ENCODE measurements at regions not wholly inside any gene's neighbourhood (a gene's known extent, or its start where the extent isn't known, plus 50 kb on each side); places are given as distances from the start of the nearest gene placed in this dataset.

DNA sequence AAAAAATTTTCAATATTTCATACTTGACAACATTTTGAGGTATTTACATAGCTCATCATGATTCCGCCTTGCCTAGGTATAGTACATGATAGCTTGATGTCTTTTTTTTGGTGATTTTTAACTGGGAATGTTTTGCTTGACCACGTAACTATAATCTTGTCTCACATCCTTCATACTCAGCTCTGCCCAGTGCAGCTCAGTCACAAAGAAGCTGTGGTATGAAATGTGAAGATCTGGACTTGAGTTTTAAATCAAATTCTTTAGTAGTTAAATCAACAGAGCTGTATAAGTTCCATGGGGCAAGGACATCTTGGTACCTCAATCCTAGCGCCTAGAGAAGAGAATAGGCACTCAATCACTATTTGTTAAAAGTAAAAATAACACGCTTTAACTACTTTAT is 276.3 kb upstream of the DKK2 start:
- no peak for DNase-seq

DNA sequence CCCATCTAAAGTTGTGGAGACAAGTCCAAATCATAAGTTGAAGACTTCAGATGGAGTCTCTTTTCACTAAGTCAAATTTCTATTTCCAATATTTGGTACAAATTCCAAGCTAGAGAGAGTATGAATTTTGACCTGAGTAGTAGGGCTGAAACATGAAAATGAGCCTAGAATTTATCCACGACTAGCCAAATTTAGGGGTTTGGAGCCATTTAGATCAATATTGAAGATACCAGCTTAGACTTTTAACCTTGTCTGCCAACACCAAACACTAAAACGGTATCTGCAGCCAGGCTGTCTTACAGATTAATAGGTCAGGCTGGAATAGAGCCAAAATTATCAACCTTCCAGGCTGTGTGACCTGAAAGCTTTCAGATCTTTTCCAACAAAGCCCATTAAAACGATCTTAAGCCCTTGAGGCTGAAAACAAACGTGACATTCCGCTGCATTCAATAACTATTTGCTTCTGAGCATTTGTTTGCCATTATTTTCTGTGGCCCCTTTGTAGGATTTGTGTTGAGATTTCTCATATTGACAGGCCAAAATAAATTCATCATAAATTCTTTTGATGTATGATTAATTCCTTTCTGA is 268.7 kb upstream of the DKK2 start:
- DNase-seq = no peak

DNA sequence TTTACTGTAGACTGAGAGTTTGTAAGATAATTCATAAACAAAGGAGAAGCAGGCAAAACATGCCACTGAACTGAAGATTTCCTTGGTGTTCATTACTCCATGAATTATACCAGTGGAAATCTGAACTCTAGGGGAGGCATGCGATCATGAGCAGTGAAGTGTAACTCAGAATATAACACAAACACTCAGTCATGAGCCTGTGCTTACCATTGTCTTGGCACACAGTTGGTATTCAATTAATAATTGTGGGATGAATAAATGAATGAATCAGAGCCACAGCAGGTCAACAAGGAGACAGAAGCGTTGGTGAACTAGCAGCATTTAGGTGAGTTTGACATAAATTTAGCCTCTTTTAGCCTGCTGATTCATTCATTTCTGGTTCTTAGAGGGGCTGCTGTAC is 263.5 kb upstream of the DKK2 start:
- no peak for DNase-seq

DNA sequence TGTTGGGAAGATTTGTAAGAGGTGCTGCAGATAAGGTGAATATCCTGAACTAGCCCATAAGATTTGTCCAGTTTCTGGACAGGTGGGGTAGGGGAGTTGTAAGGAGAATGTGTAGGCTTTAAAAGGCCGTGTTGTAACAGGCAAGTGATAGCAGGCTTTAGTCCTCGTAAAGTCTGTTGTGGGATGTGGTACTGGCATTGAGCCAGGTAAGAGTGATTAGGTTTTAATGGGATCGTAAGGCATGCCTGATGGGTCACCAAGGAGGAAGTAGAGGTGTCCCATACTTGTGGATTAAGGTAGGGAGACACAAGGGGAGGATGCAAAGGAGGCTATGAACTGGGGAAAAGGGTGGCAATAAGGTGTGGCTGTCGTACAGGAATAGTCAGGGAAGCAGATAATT is 256.9 kb upstream of the DKK2 start:
- no peak for DNase-seq

DNA sequence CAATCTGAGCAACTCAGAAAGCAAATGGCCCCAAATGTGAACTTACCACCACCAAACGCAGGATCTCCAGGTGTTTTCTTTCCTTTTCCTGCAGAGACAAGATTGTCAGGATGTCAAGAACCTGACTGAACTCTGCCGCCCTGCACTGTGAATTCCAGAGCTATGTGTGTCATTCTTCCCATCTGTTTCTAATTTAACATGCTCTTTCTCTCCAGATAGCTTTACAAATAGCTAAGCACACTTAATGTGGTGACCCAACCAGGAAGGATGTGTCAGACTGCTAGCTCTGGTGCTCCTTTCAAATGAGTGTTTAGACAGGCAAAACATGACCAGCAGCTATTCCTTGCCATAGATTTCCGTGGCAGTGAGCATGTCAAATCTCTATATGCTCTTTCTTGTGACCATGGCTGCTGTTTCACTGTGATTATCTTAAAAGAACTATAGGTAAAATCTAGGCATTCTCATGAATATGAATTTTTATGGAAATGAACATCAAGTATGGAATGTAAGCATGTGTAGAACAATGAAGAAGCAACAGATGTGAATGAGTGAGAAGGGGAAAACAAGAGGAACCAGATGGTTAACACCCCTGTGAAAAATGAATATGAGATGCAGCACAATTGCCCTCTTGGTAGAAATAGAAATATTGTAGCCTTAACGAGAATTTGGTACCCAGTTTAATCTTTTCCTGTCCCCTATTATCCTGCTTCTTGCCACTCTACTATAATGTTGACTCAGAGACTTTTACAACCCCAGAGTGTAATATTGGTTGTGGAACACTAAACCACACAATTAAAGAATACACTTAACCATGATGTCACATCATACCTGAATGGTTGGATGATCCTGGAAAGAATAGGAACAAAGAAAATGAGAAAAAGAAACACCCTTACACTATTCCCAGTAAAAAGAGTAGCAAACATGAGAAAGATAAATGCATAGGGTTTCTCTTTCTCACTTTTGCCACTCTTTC is 247.8 kb upstream of the DKK2 start:
- no peak for DNase-seq

DNA sequence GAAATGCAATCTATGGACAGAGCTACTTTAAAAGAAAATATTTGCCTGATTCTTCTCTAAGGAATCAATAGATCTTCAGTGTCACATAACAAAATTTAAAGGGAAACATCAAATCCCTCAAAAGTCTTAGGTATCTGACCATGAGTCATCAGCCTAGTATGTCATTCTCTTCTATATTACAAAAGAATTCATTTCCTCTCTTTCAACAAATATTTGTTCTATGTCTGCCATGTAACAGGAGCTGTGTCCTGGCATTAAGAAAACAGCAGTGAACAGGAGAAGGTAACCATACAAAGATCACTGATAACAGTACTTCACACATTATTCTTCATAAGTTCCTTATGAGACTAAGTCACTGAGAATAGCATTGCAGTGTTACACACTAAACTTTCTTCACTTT is 243.6 kb upstream of the DKK2 start:
- no peak for DNase-seq

DNA sequence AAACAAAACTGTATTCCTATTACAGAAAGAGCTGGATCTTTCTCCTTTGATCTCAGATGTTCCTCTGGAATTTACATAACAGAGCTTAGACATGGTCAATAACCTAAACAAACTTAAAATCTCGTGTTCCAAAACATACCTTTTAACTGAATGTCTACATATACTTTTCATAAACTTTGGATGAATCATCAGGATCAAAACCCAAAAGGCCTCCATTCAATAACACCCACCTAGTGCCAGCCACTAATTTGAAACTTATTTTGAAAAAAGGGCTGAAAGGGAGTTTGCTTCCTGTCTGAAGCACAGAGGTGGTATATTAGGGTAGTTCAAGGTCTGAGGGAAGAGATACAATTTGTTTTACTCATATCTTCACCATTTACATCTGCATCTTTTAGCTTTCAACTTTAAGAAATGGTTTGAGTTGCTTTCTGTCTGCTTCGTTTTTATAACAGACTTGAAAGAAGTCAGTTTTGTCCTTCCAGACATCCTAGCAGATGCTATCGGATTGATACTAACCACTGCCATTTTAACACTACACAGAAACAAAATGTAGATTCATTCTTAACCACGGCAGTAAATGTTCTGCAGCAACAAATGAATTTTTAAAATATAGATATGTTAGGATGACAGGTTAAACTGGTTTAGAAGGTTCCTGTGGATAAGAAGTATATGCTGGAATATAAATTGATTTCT is 242.8 kb upstream of the DKK2 start:
- no peak for DNase-seq

DNA sequence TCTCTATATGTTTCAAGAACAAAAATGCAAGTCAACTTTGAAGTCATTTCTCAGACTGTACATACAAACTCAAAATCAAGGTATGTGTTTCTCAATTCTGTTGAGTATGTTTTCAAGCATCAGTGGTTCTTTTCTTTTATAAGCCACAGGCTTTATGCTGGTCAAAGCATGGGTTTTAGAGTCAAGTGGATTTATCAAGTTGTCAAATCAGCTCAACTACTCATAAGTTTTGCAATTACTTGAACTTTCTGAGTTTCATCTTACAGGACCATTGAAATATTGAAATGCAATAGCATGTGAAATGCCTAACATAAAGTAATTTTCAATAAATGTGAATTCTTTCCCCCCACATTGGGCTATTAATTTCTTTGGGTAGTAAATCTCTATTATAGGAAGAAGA is 239.9 kb upstream of the DKK2 start:
- no peak for DNase-seq

DNA sequence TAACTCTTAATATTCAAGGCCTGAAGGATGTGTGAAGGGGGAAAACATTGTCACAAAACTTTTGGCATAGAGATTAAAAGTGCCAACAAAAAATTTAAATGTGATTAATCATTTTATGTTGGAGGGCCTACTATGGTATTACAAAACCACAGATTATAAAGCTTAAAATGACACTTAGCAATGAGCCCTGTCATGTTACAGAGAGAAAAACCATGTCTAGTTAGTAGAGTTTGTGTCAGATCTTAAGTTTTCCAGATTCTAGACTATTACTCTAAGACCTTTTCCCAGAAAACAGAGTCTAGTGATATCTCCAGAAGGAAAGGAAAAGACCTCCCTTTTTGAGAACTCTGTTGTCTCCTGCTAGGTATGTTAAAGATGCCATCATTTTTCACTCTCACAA is 239.1 kb upstream of the DKK2 start:
- DNase-seq = no peak

DNA sequence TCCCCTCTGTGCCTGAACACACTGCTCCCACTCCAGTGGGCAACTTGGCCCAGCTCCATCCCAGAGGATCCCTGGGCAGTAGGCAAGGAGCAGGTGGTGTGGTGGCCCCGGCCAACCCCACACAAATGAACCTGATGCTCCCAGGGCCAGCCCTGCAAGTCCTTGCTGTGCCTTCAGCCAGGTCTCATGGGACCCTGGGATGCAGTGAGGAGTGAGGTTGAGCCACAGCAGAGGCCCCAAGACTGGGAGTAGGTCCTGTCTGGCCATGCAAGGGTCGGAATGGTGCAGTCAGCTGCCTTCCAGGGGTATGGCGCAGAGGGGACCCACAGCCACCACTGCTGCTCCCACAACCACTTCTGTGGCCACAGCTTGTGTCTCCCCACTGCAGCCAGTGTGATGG is 234.5 kb upstream of the DKK2 start:
- no peak for DNase-seq

DNA sequence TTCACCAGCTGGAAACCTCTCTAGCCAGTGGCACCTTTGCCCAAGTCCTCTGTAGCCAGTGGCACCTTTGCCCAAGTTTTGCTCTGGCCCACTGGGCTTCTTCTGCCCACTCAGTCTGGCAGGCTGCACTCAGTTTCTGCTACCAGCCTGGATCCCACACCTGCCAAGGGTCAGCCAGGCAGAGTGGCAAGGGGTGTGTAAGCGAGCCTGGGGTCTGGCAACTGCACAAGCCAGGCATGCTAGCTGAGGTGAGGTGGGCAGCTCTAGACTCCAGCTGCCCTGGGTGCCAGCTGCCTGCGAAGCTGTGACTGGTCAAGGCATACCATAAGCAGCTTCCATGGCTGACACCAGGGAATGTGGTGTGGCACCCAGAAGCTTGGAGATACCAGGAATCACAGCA is 233.1 kb upstream of the DKK2 start:
- no peak for DNase-seq

DNA sequence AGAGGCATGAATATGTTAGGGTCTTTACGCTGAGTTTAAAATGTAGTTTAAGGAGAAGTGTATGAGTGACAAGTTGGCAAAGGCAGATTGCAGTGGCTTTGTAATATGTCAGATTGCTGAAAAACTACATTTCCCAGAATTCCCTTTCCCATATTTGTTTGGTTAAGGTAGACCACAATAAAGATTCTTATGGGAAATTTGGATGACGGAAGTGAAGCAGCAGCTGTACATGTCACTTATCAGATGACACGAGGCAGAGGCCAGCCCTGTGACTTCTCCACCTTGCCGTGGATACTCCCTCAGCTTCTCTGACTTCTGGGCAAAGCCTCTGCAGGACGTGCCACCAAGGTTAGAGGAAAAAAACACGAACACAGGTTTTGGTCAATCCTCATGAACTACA is 229.7 kb upstream of the DKK2 start:
- no peak for DNase-seq

DNA sequence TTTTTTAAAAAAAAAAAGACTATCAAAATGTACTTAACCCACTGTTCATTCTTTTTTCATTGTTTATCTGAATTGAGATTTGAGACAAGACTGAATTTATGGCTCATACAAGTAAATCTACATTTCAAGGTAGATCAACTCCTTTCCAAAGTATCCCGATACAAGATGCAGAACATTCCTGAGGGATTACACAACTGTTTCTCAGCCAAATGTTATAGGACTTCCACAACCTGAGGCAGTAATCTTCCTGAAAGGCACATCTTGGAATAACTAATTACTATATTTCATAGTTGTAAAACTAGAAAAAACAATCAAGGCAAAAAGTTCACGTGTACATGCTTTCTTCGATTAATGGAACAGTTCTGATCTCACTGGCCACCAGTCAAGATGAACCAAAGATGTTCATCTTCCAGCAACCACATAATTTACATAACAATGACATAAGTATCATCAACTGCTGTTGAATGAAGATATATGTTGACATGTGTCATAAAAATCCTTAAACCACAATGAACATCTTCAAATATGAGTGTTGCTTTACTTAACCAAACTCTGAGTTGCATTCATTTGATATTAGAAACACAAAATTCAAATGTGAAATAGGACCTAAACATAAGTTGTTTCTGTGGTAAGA is 225.2 kb upstream of the DKK2 start:
- no peak for DNase-seq

DNA sequence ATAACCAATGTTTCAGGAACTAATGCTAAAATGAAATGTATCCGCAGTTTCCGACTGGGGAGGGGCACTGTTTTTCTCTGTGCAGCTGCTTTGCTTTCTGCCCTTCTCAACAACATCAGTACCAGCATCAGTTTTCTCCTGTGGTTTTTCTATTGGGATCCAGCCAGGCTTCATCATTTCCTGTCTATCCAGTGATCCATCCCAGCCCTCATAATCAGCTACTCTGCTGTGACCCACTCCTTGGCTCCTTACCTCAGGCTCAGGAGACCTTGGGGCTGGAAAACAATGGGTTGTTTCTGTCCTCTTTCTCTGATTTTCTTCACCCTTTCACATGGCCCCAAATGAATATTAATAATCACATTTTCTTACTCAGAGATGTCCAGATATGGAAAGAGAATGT is 222.2 kb upstream of the DKK2 start:
- no peak for DNase-seq

DNA sequence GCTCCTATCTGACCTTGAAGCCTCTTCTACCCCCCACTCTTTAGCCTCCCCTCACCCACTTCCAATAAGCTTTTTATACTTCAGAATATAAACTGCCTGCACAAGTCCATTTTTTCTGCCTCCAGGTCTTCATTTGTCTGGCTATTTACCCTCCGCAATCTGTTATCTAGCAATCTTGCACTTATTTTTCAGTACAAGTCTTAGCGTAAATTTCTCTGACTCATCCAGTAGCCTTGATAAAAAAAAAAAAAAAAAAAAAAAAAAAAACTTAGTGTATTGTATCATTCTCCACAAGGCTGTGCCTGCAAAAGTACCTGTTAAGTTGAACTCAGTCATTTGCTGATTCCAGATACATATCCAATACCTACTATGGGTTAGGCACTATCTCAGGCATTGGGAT is 219.5 kb upstream of the DKK2 start:
- DNase-seq = no peak

DNA sequence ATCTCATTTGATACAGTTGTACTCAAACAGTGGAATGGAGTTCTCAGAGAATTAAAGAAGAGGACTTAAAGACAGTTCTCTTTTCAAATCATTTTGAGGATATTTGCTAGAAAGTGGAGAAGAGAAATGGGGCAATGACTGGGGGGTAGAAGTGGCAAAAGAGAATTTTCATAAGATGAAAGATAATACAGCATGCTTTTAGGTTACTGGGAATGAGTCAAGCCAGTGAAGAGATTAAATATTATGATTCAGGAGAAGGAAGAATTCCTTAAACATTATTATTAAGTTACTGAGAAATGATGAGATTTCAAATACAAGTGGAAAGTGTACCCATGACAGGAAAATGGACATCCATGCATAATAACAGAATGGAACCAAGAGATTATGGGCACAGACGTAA is 219.0 kb upstream of the DKK2 start:
- DNase-seq = no peak

DNA sequence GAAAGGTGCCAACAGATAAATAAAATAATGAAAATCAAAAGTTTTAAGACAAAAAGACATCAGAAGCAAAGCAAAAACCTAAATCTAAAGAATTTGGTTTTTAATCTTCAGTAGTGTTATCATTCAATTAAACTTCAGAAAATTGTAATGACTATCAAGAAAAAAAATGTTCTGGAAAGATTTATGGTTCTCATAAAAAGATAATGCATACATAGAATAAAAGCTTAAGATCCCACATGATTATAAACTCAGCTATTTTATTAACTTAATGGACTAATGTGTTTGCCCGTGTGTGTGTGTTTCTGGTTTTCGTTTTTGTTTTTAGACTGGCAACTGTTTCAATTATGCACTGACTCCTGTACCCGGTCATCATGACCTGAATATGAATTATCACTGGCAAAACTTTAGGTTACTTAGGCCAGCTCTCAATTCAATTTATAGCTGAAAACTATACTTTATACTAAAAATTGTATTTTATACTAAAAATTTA is 217.5 kb upstream of the DKK2 start:
- no peak for DNase-seq

DNA sequence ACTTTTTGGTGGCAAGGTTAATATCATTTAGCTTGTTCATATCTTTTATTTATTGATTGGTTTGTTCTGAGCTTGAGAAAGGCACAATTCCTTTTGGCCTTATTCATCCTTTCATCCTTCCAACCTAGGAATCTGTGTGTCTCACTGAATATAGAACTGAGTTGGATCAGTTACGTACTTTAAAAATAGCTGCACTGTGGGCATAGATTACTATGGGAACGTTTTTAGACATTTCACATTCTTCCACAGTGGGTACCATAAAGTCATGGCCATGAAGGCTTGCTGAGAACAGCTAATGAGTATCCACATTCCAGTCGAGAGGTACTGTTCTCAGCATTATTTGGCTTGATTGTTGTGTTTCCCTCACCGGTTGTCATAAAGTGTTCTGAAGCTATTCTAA is 217.0 kb upstream of the DKK2 start:
- no peak for DNase-seq

DNA sequence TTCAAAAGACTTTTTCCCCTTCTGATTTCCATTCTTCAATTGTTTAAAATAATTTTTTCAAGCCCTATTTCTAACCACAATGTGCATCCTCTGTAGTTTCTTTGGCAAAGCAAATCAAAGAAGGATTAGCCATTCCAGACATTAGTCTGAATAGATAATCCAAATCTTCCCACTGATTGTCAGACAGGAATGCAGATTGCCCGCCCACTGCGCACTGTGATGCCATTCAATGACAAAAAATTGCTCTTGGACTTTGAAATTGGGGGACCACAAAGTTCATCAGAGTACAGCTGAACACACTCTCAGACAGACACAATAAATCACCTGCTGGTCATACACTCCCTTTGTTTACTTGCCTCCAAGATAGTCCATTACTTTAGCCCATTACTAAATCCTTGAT is 216.5 kb upstream of the DKK2 start:
- DNase-seq = no peak

DNA sequence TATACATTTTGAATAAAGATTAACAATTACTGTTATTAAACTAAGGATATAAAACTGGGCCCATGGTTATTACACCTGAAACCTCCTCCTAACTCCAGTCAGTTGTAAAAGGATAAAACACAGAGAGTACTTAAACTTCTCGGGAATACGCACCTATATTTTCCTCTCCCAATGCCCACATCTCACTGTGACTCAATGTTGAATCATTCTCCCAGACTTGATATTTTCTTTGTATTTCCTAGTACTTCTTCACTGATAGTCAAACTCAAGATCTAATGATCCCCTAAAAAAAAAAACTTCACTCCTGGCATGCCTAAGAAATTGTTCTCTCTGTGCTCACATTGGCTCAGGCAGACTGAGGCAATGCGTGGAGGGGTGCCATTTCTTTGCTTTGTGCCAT is 212.5 kb upstream of the DKK2 start:
- DNase-seq = no peak

DNA sequence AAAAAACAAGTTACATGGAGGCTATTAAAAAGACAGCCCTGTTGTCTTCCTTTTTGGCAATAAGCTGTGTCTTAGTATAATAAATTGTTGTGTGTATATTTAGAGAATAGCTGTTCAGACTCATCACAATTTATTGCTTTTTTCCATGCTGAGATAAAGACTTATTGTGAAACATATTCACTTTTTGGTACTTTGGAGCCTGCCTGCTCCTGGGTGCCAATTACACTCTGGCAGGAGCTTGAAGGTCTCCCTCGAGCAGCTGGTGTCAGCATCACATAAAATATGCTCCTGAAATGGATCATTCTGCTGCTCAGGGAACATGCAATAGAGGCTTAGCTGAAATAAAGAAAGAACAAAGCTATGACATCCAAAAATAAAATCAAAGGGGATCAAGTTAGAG is 211.6 kb upstream of the DKK2 start:
- no peak for DNase-seq

DNA sequence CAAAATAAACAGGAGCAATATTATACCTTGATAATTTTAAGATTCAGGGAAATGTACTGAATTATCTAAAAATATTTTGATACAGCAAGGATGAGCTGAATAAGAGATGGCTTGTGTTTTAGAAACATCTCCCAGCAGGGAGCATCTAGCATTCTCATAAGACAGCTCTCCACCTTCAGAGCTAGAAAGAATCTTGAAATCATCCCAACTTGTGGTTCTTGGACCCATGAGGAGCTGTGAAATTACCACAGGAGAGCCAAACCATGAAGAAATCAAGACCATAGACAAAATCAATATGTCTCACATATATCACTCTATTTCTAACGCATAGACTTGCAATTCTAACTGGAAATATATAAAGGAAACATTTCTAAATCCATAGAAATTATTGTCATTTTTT is 210.6 kb upstream of the DKK2 start:
- DNase-seq = no peak

DNA sequence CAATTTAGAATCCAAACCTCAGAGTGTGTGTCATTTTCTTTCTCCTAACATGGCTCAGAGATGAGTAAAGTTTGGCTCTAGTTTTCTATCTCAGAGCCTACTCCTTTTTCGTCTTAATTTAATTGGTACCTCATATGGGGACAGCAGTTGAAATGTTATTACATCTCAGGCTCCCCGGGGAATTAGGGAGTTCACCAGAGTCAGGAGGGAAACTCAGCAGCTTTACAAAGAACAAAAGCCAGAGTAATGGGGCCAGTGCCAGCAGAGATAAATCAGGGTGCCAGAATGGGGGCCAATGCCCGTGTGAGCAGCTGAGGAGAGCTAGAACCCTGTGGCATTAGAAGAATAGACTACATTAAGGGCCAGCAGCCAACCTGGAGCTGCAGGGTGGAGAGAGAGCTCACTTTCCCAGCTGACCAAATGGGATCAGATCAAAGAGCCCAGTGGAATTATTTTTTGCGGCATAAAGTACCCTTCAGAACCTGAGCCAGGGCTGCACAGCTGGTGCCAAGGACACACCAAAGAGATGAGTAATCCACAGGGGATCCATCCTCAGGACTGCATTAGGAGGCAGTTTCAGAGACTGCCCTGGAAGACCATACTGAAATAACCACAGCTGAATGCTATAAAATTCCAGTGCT is 207.1 kb upstream of the DKK2 start:
- no peak for DNase-seq
